RWPE2 (cell line): ENCODE measurements at regions not wholly inside any gene's neighbourhood (a gene's known extent, or its start where the extent isn't known, plus 50 kb on each side); places are given as distances from the start of the nearest gene placed in this dataset.

Source experiments
- ATAC-seq: fragments of 200-7000 bp; cut with Tn5 transposase; 3 replicates; pipeline ENCODE4 v1.9.1; 2021; ENCODE audit warnings: low read depth
- DNase-seq: peaks from one replicate; pipeline ENCODE4 v3.0.0-alpha.2; 2020; ENCODE audit warnings: low spot score
- H3K27ac ChIP-seq: fragments of 450-650 bp; 2 replicates; pipeline ENCODE4 v1.5.1; 2017; ENCODE audit warnings: mild to moderate bottlenecking; ENCODE audit not compliant: poor library complexity, severe bottlenecking
- H3K27me3 ChIP-seq: fragments of 250-450 bp; sonication (Bioruptor Pico); 2 replicates; pipeline ENCODE4 v1.5.1; 2021; ENCODE audit warnings: mild to moderate bottlenecking, moderate library complexity; ENCODE audit not compliant: insufficient read depth, poor library complexity, severe bottlenecking
- H3K36me3 ChIP-seq: fragments of 250-450 bp; sonication (Bioruptor Pico); 2 replicates; pipeline ENCODE4 v1.5.1; 2020; ENCODE audit warnings: low read depth, mild to moderate bottlenecking, moderate library complexity
- H3K4me1 ChIP-seq: fragments of 250-450 bp; sonication (Bioruptor Pico); 2 replicates; pipeline ENCODE4 v1.5.1; 2021; ENCODE audit warnings: mild to moderate bottlenecking, moderate library complexity; ENCODE audit not compliant: insufficient read depth, poor library complexity, severe bottlenecking
- H3K4me3 ChIP-seq: fragments of 250-450 bp; sonication (Bioruptor Pico); 2 replicates; pipeline ENCODE4 v1.5.1; 2021; ENCODE audit warnings: mild to moderate bottlenecking, moderate library complexity; ENCODE audit not compliant: severe bottlenecking
- H3K9me3 ChIP-seq: fragments of 250-450 bp; sonication (Bioruptor Pico); 2 replicates; pipeline ENCODE4 v1.5.1; 2021; ENCODE audit warnings: mild to moderate bottlenecking, moderate library complexity; ENCODE audit not compliant: severe bottlenecking
- TF ChIP-seq, protein P1 (sequence below): fragments of 450-650 bp; IDR thresholded peaks from one replicate; pipeline ENCODE4 v1.5.1; 2017; ENCODE audit warnings: mild to moderate bottlenecking, moderate library complexity; ENCODE audit not compliant: poor library complexity, severe bottlenecking

GRCh38 chr2:71897836-71898235 lies 249.8 kb downstream of the CYP26B1 start:
- Histone ChIP-seq H3K4me1 (no peaks in the 10 kb centered on the region), H3K9me3 (no peaks in the 10 kb centered on the region), H3K27ac (no peak overlapping the region), H3K27me3 (no peaks in the 10 kb centered on the region), H3K36me3 (no peaks in the 10 kb centered on the region), H3K4me3 (no peak overlapping the region)
- TF ChIP-seq, protein P1, sequence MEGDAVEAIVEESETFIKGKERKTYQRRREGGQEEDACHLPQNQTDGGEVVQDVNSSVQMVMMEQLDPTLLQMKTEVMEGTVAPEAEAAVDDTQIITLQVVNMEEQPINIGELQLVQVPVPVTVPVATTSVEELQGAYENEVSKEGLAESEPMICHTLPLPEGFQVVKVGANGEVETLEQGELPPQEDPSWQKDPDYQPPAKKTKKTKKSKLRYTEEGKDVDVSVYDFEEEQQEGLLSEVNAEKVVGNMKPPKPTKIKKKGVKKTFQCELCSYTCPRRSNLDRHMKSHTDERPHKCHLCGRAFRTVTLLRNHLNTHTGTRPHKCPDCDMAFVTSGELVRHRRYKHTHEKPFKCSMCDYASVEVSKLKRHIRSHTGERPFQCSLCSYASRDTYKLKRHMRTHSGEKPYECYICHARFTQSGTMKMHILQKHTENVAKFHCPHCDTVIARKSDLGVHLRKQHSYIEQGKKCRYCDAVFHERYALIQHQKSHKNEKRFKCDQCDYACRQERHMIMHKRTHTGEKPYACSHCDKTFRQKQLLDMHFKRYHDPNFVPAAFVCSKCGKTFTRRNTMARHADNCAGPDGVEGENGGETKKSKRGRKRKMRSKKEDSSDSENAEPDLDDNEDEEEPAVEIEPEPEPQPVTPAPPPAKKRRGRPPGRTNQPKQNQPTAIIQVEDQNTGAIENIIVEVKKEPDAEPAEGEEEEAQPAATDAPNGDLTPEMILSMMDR: no peak
- ATAC-seq: no peak
- DNase-seq: no peak

DNA sequence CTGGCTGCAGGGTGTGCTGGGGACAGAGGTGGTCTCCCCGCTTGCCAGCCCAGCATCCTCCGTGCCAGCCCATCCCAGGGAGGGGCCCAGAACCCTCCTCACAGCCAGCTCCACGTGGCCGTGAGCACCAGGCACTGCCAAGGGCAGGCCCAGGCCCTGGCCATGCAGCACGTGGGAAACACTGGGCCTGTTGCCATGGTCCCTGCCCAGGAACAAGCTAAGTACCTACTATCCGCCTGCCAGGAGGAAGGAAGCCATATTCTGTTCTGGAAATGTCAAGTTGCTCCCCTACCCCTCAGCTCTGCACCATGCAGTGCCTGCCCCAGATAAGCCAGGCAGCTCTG lies 250.6 kb downstream of the CYP26B1 start:
- Histone ChIP-seq H3K27me3 (no peaks in the 10 kb centered on the region), H3K27ac (no peak overlapping the region), H3K4me3 (no peak overlapping the region), H3K4me1 (no peaks in the 10 kb centered on the region), H3K9me3 (no peaks in the 10 kb centered on the region), H3K36me3 (no peaks in the 10 kb centered on the region)
- TF ChIP-seq, protein P1: no peak
- DNase-seq (no peak), ATAC-seq (no peak)

GRCh38 chr2:71896385-71897136 lies 251.1 kb downstream of the CYP26B1 start:
- no peak overlapping the region for H3K27ac ChIP-seq
- H3K9me3 ChIP-seq: no peaks in the 10 kb centered on the region
- no peaks in the 10 kb centered on the region for H3K36me3 ChIP-seq
- TF ChIP-seq, protein P1: no peak
- ATAC-seq (no peak), DNase-seq (no peak)
- H3K4me3 ChIP-seq: no peak overlapping the region
- H3K4me1 ChIP-seq: no peaks in the 10 kb centered on the region
- H3K27me3 ChIP-seq: no peaks in the 10 kb centered on the region

DNA sequence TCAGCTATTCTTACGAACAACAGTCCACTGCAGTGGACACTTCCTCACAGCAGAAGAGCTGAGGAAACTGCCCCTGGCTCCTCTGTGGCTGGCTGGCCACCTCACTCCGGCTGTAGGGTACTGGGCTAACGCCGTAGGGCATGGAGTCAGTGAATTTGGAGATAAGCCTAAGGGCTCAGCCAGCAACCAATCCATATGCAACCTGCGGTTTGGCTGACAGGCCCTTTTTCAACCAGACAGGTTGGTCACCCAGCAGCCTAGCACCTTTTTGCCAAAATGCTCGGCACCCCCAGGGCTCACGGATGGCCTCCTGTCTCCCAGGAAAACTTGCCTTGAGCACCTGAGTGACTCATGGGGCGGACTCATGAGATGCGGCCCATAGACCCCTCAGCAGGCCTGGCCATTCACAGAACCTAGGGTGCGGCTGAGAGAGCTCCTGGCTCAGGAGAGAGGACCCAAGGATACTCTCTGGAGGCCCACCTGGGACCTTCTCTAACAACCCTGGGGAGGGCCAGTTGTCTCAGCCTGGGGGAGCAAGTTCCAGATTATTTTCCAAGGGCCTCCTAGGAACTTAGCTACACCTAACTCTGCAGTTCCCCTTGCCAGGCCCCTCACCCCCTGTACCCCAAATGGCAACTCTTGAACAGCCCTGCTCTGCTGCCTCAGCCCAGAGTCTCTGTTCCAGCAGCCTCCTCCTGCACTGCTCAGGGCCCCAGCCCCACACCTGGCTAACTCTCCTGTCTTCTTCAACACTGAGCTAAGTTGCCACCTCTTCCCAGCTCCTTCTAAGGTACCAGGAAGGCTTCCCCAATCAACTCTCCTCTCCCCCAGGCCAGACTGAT lies 252.1 kb downstream of the CYP26B1 start:
- no peak overlapping the region for H3K27ac ChIP-seq
- TF ChIP-seq, protein P1: no peak
- no peak for DNase-seq
- no peaks in the 10 kb centered on the region for H3K4me1 ChIP-seq
- no peak overlapping the region for H3K4me3 ChIP-seq
- H3K9me3 ChIP-seq: no peaks in the 10 kb centered on the region
- no peaks in the 10 kb centered on the region for H3K27me3 ChIP-seq
- ATAC-seq: no peak
- H3K36me3 ChIP-seq: no peaks in the 10 kb centered on the region
